GM21717 (cell line): ENCODE measurements at regions not wholly inside any gene's neighbourhood (a gene's known extent, or its start where the extent isn't known, plus 50 kb on each side); places are given as distances from the start of the nearest gene placed in this dataset.

ENCODE experiments used
- ATAC-seq: cut with Tn5 transposase; IDR thresholded peaks from one replicate; pipeline ENCODE4 v1.9.1; 2021; ENCODE audit warnings: mild to moderate bottlenecking, moderate library complexity; ENCODE audit not compliant: unreplicated experiment

GRCh38 chr18:43213816-43214215 is 63.5 kb downstream of the SYT4 start:
- ATAC-seq, result no peak

- ATAC-seq, result no peak
Measured at GRCh38 chr18:43211059-43211458, 66.2 kb downstream of the SYT4 start.

- no peak for ATAC-seq
Measured at GRCh38 chr18:43195421-43195820, 79.9 kb upstream of the RIT2 start.

- ATAC-seq, result no peak
Measured at GRCh38 chr18:43193336-43193735, 77.9 kb upstream of the RIT2 start.

- peak; percentile 96 for ATAC-seq
Measured at GRCh38 chr18:43192408-43192807, 76.9 kb upstream of the RIT2 start.

GRCh38 chr18:43181711-43182110 is 66.2 kb upstream of the RIT2 start:
- ATAC-seq, result no peak

- ATAC-seq, result no peak
Measured at GRCh38 chr18:43180814-43181213, 65.3 kb upstream of the RIT2 start.

- no peak for ATAC-seq
Measured at GRCh38 chr18:43175257-43175656, 59.8 kb upstream of the RIT2 start.

GRCh38 chr18:43170586-43170985 is 55.1 kb upstream of the RIT2 start:
- ATAC-seq, result no peak
